ENCODE measurements at regions not wholly inside any gene's neighbourhood (a gene's known extent, or its start where the extent isn't known, plus 50 kb on each side); places are given as distances from the start of the nearest gene placed in this dataset.

DNA sequence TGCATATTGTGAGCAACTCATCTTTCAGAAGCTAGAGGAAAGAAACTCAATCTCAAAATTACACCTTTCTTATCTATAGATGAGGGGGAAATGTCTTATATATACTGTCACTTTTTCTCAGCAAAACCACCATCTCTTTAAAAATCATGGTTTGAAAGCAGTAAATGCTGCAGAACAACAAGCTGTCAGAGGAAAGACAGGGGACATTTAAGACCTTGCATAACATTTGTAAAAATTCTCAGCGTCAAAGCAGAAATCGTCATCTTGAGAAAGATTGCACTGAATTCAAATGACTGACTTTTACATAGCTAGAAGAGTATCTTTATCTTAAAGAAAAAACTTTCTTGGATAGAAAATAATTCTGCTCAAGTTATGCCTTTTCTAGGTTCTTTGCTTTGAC, 122.2 kb upstream of the CADPS start:
- TF ChIP-seq, protein P1, sequence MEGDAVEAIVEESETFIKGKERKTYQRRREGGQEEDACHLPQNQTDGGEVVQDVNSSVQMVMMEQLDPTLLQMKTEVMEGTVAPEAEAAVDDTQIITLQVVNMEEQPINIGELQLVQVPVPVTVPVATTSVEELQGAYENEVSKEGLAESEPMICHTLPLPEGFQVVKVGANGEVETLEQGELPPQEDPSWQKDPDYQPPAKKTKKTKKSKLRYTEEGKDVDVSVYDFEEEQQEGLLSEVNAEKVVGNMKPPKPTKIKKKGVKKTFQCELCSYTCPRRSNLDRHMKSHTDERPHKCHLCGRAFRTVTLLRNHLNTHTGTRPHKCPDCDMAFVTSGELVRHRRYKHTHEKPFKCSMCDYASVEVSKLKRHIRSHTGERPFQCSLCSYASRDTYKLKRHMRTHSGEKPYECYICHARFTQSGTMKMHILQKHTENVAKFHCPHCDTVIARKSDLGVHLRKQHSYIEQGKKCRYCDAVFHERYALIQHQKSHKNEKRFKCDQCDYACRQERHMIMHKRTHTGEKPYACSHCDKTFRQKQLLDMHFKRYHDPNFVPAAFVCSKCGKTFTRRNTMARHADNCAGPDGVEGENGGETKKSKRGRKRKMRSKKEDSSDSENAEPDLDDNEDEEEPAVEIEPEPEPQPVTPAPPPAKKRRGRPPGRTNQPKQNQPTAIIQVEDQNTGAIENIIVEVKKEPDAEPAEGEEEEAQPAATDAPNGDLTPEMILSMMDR (IDR thresholded peaks at IDR 0.05), result no peak
- TF ChIP-seq POLR2A (IDR thresholded peaks at IDR 0.05), result no peak
